ENCODE measurements at regions not wholly inside any gene's neighbourhood (a gene's known extent, or its start where the extent isn't known, plus 50 kb on each side); places are given as distances from the start of the nearest gene placed in this dataset.
A peak's percentile ranks its signal among the peaks of the same experiment; 100 is the strongest.

GRCh38 chr6:143596866-143597265 is 80.9 kb upstream of the PHACTR2 start:
- Histone ChIP-seq H3K27me3 (ENCODE audit: control insufficient read depth in 5 of 5, insufficient read depth in 4 of 5, low read length in 5 of 5) (peaks cover 0 to 3% (median 0%) of the 10 kb centered on the region in 5 donors), H3K27ac (ENCODE audit: low read depth, low read length) (peak overlapping the region; percentile 39), H3K9me3 (ENCODE audit: control insufficient read depth in 5 of 5, low read length in 5 of 5) (no peaks in the 10 kb centered on the region), H3K4me1 (ENCODE audit: control insufficient read depth in 5 of 5, insufficient read depth in 5 of 5, low read length in 5 of 5) (peaks cover 9 to 23% (median 20%) of the 10 kb centered on the region in 5 donors), H3K4me3 (ENCODE audit: low read depth in 1 of 5, low read length in 5 of 5) (no peak overlapping the region), H3K36me3 (ENCODE audit: control insufficient read depth in 5 of 5, insufficient read depth in 5 of 5, low read length in 5 of 5) (no peaks in the 10 kb centered on the region), H3K9ac (ENCODE audit: low read length in 5 of 5) (peak overlapping the region in 1 of 5 donors; percentile 89)

- no peak overlapping the region for H3K9ac ChIP-seq (ENCODE audit: low read length in 5 of 5)
- H3K27ac ChIP-seq (ENCODE audit: low read depth, low read length) = no peak overlapping the region
- peaks cover 9 to 23% (median 20%) of the 10 kb centered on the region in 5 donors for H3K4me1 ChIP-seq (ENCODE audit: control insufficient read depth in 5 of 5, insufficient read depth in 5 of 5, low read length in 5 of 5)
- H3K9me3 ChIP-seq (ENCODE audit: control insufficient read depth in 5 of 5, low read length in 5 of 5) = no peaks in the 10 kb centered on the region
- peaks cover 0 to 3% (median 0%) of the 10 kb centered on the region in 5 donors for H3K27me3 ChIP-seq (ENCODE audit: control insufficient read depth in 5 of 5, insufficient read depth in 4 of 5, low read length in 5 of 5)
- no peak overlapping the region for H3K4me3 ChIP-seq (ENCODE audit: low read depth in 1 of 5, low read length in 5 of 5)
- no peaks in the 10 kb centered on the region for H3K36me3 ChIP-seq (ENCODE audit: control insufficient read depth in 5 of 5, insufficient read depth in 5 of 5, low read length in 5 of 5)
These were observed 82.3 kb upstream of the PHACTR2 start for GRCh38 chr6:143595251-143596036.

DNA sequence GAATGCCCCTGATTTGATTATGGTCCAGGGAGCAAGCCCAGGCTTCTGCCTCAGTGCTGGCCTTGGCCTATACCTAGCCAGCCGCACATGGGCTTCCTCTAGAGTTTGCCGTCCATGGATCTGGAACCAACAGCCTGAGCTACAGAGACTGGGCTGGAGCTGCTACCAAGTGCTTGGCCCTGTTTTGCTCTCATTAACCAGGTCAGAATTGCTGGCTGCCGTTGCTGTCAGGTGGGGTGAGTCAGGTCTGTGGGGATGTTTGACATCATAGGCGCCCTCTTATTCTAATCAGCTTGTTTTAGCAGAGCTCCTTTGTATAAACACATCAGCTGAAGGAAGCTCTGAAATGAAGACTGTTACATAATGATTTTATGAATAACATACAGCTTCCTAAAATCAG is 83.1 kb upstream of the PHACTR2 start:
- H3K9me3 ChIP-seq (ENCODE audit: control insufficient read depth in 5 of 5, low read length in 5 of 5) = no peaks in the 10 kb centered on the region

GRCh38 chr6:143592335-143592734 is 80.8 kb upstream of the FUCA2 start:
- H3K27ac ChIP-seq (ENCODE audit: low read depth, low read length) = no peak overlapping the region
- H3K9ac ChIP-seq (ENCODE audit: low read length in 5 of 5) = no peak overlapping the region
- H3K9me3 ChIP-seq (ENCODE audit: control insufficient read depth in 5 of 5, low read length in 5 of 5) = no peaks in the 10 kb centered on the region
- H3K27me3 ChIP-seq (ENCODE audit: control insufficient read depth in 5 of 5, insufficient read depth in 4 of 5, low read length in 5 of 5) = peaks cover 0 to 3% (median 0%) of the 10 kb centered on the region in 5 donors
- H3K4me1 ChIP-seq (ENCODE audit: control insufficient read depth in 5 of 5, insufficient read depth in 5 of 5, low read length in 5 of 5) = peaks cover 6 to 13% (median 11%) of the 10 kb centered on the region in 5 donors
- H3K36me3 ChIP-seq (ENCODE audit: control insufficient read depth in 5 of 5, insufficient read depth in 5 of 5, low read length in 5 of 5) = no peaks in the 10 kb centered on the region
- H3K4me3 ChIP-seq (ENCODE audit: low read depth in 1 of 5, low read length in 5 of 5) = no peak overlapping the region

More for the DNA sequence above, 83.1 kb upstream of the PHACTR2 start:
- Histone ChIP-seq H3K4me1 (ENCODE audit: control insufficient read depth in 5 of 5, insufficient read depth in 5 of 5, low read length in 5 of 5) (peaks cover 9 to 23% (median 20%) of the 10 kb centered on the region in 5 donors), H3K4me3 (ENCODE audit: low read depth in 1 of 5, low read length in 5 of 5) (no peak overlapping the region), H3K36me3 (ENCODE audit: control insufficient read depth in 5 of 5, insufficient read depth in 5 of 5, low read length in 5 of 5) (no peaks in the 10 kb centered on the region), H3K27me3 (ENCODE audit: control insufficient read depth in 5 of 5, insufficient read depth in 4 of 5, low read length in 5 of 5) (peaks cover 0 to 3% (median 0%) of the 10 kb centered on the region in 5 donors), H3K27ac (ENCODE audit: low read depth, low read length) (no peak overlapping the region), H3K9ac (ENCODE audit: low read length in 5 of 5) (no peak overlapping the region)

GRCh38 chr6:143591441-143591840 is 79.9 kb upstream of the FUCA2 start:
- Histone ChIP-seq H3K9ac (ENCODE audit: low read length in 5 of 5) (no peak overlapping the region), H3K27me3 (ENCODE audit: control insufficient read depth in 5 of 5, insufficient read depth in 4 of 5, low read length in 5 of 5) (no peaks in the 10 kb centered on the region), H3K27ac (ENCODE audit: low read depth, low read length) (no peak overlapping the region), H3K4me3 (ENCODE audit: low read depth in 1 of 5, low read length in 5 of 5) (no peak overlapping the region), H3K9me3 (ENCODE audit: control insufficient read depth in 5 of 5, low read length in 5 of 5) (no peaks in the 10 kb centered on the region), H3K36me3 (ENCODE audit: control insufficient read depth in 5 of 5, insufficient read depth in 5 of 5, low read length in 5 of 5) (no peaks in the 10 kb centered on the region), H3K4me1 (ENCODE audit: control insufficient read depth in 5 of 5, insufficient read depth in 5 of 5, low read length in 5 of 5) (peaks cover 0 to 5% (median 2%) of the 10 kb centered on the region in 5 donors)

GRCh38 chr6:143589162-143589561 is 77.6 kb upstream of the FUCA2 start:
- Histone ChIP-seq H3K4me1 (ENCODE audit: control insufficient read depth in 5 of 5, insufficient read depth in 5 of 5, low read length in 5 of 5) (peaks cover 0 to 3% (median 0%) of the 10 kb centered on the region in 5 donors), H3K36me3 (ENCODE audit: control insufficient read depth in 5 of 5, insufficient read depth in 5 of 5, low read length in 5 of 5) (no peaks in the 10 kb centered on the region), H3K9ac (ENCODE audit: low read length in 5 of 5) (no peak overlapping the region), H3K4me3 (ENCODE audit: low read depth in 1 of 5, low read length in 5 of 5) (no peak overlapping the region), H3K27me3 (ENCODE audit: control insufficient read depth in 5 of 5, insufficient read depth in 4 of 5, low read length in 5 of 5) (no peaks in the 10 kb centered on the region), H3K27ac (ENCODE audit: low read depth, low read length) (no peak overlapping the region), H3K9me3 (ENCODE audit: control insufficient read depth in 5 of 5, low read length in 5 of 5) (no peaks in the 10 kb centered on the region)

- H3K36me3 ChIP-seq (ENCODE audit: control insufficient read depth in 5 of 5, insufficient read depth in 5 of 5, low read length in 5 of 5) = no peaks in the 10 kb centered on the region
- H3K9me3 ChIP-seq (ENCODE audit: control insufficient read depth in 5 of 5, low read length in 5 of 5) = no peaks in the 10 kb centered on the region
- peaks cover 0 to 6% (median 5%) of the 10 kb centered on the region in 5 donors for H3K4me1 ChIP-seq (ENCODE audit: control insufficient read depth in 5 of 5, insufficient read depth in 5 of 5, low read length in 5 of 5)
- H3K4me3 ChIP-seq (ENCODE audit: low read depth in 1 of 5, low read length in 5 of 5) = no peak overlapping the region
- H3K27ac ChIP-seq (ENCODE audit: low read depth, low read length) = no peak overlapping the region
- H3K9ac ChIP-seq (ENCODE audit: low read length in 5 of 5) = no peak overlapping the region
- H3K27me3 ChIP-seq (ENCODE audit: control insufficient read depth in 5 of 5, insufficient read depth in 4 of 5, low read length in 5 of 5) = no peaks in the 10 kb centered on the region
These were observed 75.0 kb upstream of the FUCA2 start for GRCh38 chr6:143586557-143586956.

DNA sequence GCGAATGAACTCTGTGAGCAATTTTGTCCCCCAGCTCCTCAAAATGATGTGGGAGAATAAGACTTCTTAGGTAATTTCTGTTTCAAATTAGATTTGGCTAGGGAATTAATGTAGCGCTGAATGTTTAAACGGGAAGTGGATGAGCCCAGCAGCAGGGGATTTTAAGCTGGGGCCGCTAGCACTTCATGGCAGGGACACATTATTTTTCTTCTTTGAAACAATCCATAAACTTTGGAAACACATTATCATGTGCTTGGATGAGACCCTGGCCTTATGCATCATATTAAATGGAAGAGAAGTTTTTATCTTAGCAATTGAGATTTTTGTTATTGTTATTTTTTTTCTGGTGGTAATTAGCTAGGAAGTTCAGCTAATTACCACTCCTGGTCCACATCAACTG is 74.2 kb upstream of the FUCA2 start:
- H3K4me3 ChIP-seq (ENCODE audit: low read depth in 1 of 5, low read length in 5 of 5) = no peak overlapping the region
- H3K27me3 ChIP-seq (ENCODE audit: control insufficient read depth in 5 of 5, insufficient read depth in 4 of 5, low read length in 5 of 5) = no peaks in the 10 kb centered on the region
- peaks cover 0 to 6% (median 5%) of the 10 kb centered on the region in 5 donors for H3K4me1 ChIP-seq (ENCODE audit: control insufficient read depth in 5 of 5, insufficient read depth in 5 of 5, low read length in 5 of 5)
- H3K27ac ChIP-seq (ENCODE audit: low read depth, low read length) = no peak overlapping the region
- H3K36me3 ChIP-seq (ENCODE audit: control insufficient read depth in 5 of 5, insufficient read depth in 5 of 5, low read length in 5 of 5) = no peaks in the 10 kb centered on the region
- H3K9me3 ChIP-seq (ENCODE audit: control insufficient read depth in 5 of 5, low read length in 5 of 5) = no peaks in the 10 kb centered on the region
- H3K9ac ChIP-seq (ENCODE audit: low read length in 5 of 5) = no peak overlapping the region

GRCh38 chr6:143585241-143585640 is 73.7 kb upstream of the FUCA2 start:
- Histone ChIP-seq H3K27ac (ENCODE audit: low read depth, low read length) (no peak overlapping the region), H3K9me3 (ENCODE audit: control insufficient read depth in 5 of 5, low read length in 5 of 5) (no peaks in the 10 kb centered on the region), H3K4me3 (ENCODE audit: low read depth in 1 of 5, low read length in 5 of 5) (no peak overlapping the region), H3K9ac (ENCODE audit: low read length in 5 of 5) (no peak overlapping the region), H3K27me3 (ENCODE audit: control insufficient read depth in 5 of 5, insufficient read depth in 4 of 5, low read length in 5 of 5) (no peaks in the 10 kb centered on the region), H3K4me1 (ENCODE audit: control insufficient read depth in 5 of 5, insufficient read depth in 5 of 5, low read length in 5 of 5) (peaks cover 0 to 6% (median 5%) of the 10 kb centered on the region in 5 donors), H3K36me3 (ENCODE audit: control insufficient read depth in 5 of 5, insufficient read depth in 5 of 5, low read length in 5 of 5) (no peaks in the 10 kb centered on the region)

- Histone ChIP-seq H3K27me3 (ENCODE audit: control insufficient read depth in 5 of 5, insufficient read depth in 4 of 5, low read length in 5 of 5) (no peaks in the 10 kb centered on the region), H3K4me3 (ENCODE audit: low read depth in 1 of 5, low read length in 5 of 5) (no peak overlapping the region), H3K4me1 (ENCODE audit: control insufficient read depth in 5 of 5, insufficient read depth in 5 of 5, low read length in 5 of 5) (peaks cover 0 to 13% (median 6%) of the 10 kb centered on the region in 5 donors), H3K9me3 (ENCODE audit: control insufficient read depth in 5 of 5, low read length in 5 of 5) (no peaks in the 10 kb centered on the region), H3K36me3 (ENCODE audit: control insufficient read depth in 5 of 5, insufficient read depth in 5 of 5, low read length in 5 of 5) (no peaks in the 10 kb centered on the region), H3K27ac (ENCODE audit: low read depth, low read length) (no peak overlapping the region), H3K9ac (ENCODE audit: low read length in 5 of 5) (no peak overlapping the region)
These were observed 72.2 kb upstream of the FUCA2 start for GRCh38 chr6:143583542-143584327.

Data from subcutaneous abdominal adipose tissue (tissue), 5 donors.